ENCODE measurements at regions not wholly inside any gene's neighbourhood (a gene's known extent, or its start where the extent isn't known, plus 50 kb on each side); places are given as distances from the start of the nearest gene placed in this dataset.
A peak's percentile ranks its signal among the peaks of the same experiment; 100 is the strongest.

GRCh38 chr3:137202941-137203340, 245.2 kb downstream of the IL20RB start:
- no peaks in the 10 kb centered on the region for H3K9me3 ChIP-seq (ENCODE audit: low read length)
- POLR2A ChIA-PET: no interaction called here
- intact Hi-C loops (cut with micrococcal nuclease; ENCODE audit: unreplicated experiment) (no loop called here), in situ Hi-C loops (cut with HindIII; ENCODE audit: extremely low pct_ligation_motif_present, low pct_unique_long_range_greater_than_20kb) (no loop called here)
- peak; percentile 43; the same call in 2 of the 3 replicates for ATAC-seq
- no peaks in the 10 kb centered on the region for H3K27me3 ChIP-seq (ENCODE audit: control insufficient read depth in 1 of 2, insufficient read depth in 2 of 2, low read length in 2 of 2)
- BruUV-seq (replicated peaks): no TSS peak
- no peaks in the 10 kb centered on the region for H3K4me1 ChIP-seq (ENCODE audit: insufficient read depth, low read length)
- FAIRE-seq: no peak
- H3K9ac ChIP-seq (ENCODE audit: insufficient read depth, low read depth, low read length): no peak overlapping the region
- no peaks in the 10 kb centered on the region for H3K79me2 ChIP-seq (ENCODE audit: insufficient read depth, low read length)
- no peak overlapping the region for H3K4me2 ChIP-seq (ENCODE audit: low read depth, low read length)
- TF ChIP-seq ZNF264 (CRISPR knock-in tag; IDR thresholded peaks at IDR 0.05): no peak
- no peak for TF ChIP-seq NR2F6 (IDR thresholded peaks at IDR 0.05)
- TF ChIP-seq NR2F6 (CRISPR knock-in tag; IDR thresholded peaks at IDR 0.05): 0 out of 2 replicates have a peak, but pooled peaks have one; percentile 30
- 0 out of 2 replicates have a peak, but pooled peaks have one; percentile 58 for TF ChIP-seq MTF1 (CRISPR knock-in tag; IDR thresholded peaks at IDR 0.05)
- peak; percentile 65; the same call in 1 of the 2 replicates for TF ChIP-seq RARA (CRISPR knock-in tag; IDR thresholded peaks at IDR 0.05)
- no peak overlapping the region for H2AFZ ChIP-seq (ENCODE audit: low read length)
- no peak overlapping the region for H3K4me3 ChIP-seq (replicated peaks in 1 of 3; ENCODE audit: insufficient read depth in 1 of 3, low read depth in 2 of 3, low read length in 3 of 3)
- no peaks in the 10 kb centered on the region for H3K36me3 ChIP-seq (replicated peaks in 1 of 2; ENCODE audit: control insufficient read depth in 1 of 2, insufficient read depth in 2 of 2, low read length in 2 of 2)
- no peak overlapping the region for H3K27ac ChIP-seq (ENCODE audit: extremely low read length, insufficient read depth, low read length)
- H4K20me1 ChIP-seq (ENCODE audit: insufficient read depth, low read length): no peaks in the 10 kb centered on the region
- WGBS (ENCODE audit: low lambda C conversion rate): 8% methylated on average over 5 of the region's 5 CpGs
- CTCF ChIA-PET (ENCODE audit: low intra/inter-chr PET ratio, low total read pairs): no interaction called here
- peak; percentile 18 for DNase-seq (ENCODE audit: low spot score)

GRCh38 chr3:137204409-137204808, 246.6 kb downstream of the IL20RB start:
- no peak for TF ChIP-seq SOX13 (IDR thresholded peaks at IDR 0.05)
- TF ChIP-seq SOX13 (CRISPR knock-in tag; conservative IDR thresholded peaks at IDR 0.05 in 1 of 2, IDR thresholded peaks at IDR 0.05 in 1 of 2): no peak
- TF ChIP-seq ZNF512B (CRISPR knock-in tag; IDR thresholded peaks at IDR 0.05; ENCODE audit: borderline replicate concordance): no peak
- TF ChIP-seq NCOA1 (CRISPR knock-in tag; IDR thresholded peaks at IDR 0.05): no peak
- no peak for TF ChIP-seq PRDM10 (CRISPR knock-in tag; IDR thresholded peaks at IDR 0.05; ENCODE audit: low read depth)
- TF ChIP-seq ZNF746 (CRISPR knock-in tag; IDR thresholded peaks at IDR 0.05): no peak

More at GRCh38 chr3:137204409-137204808, 246.6 kb downstream of the IL20RB start:
- no peak overlapping the region for H3K4me2 ChIP-seq (ENCODE audit: low read depth, low read length)
- no peaks in the 10 kb centered on the region for H3K36me3 ChIP-seq (replicated peaks in 1 of 2; ENCODE audit: control insufficient read depth in 1 of 2, insufficient read depth in 2 of 2, low read length in 2 of 2)
- H3K9me3 ChIP-seq (ENCODE audit: low read length): no peaks in the 10 kb centered on the region
- in situ Hi-C loops (cut with HindIII; ENCODE audit: extremely low pct_ligation_motif_present, low pct_unique_long_range_greater_than_20kb) (no loop called here), intact Hi-C loops (cut with micrococcal nuclease; ENCODE audit: unreplicated experiment) (no loop called here)
- H4K20me1 ChIP-seq (ENCODE audit: insufficient read depth, low read length): no peaks in the 10 kb centered on the region
- FAIRE-seq: no peak
- ChIA-PET POLR2A (no interaction called here), CTCF (ENCODE audit: low intra/inter-chr PET ratio, low total read pairs) (no interaction called here)
- H3K4me1 ChIP-seq (ENCODE audit: insufficient read depth, low read length): no peaks in the 10 kb centered on the region
- no peaks in the 10 kb centered on the region for H3K79me2 ChIP-seq (ENCODE audit: insufficient read depth, low read length)
- H3K27ac ChIP-seq (ENCODE audit: extremely low read length, insufficient read depth, low read length): no peak overlapping the region
- H2AFZ ChIP-seq (ENCODE audit: low read length): no peak overlapping the region
- no TSS peak for BruUV-seq (replicated peaks)
- no peak for DNase-seq (ENCODE audit: low spot score)
- H3K27me3 ChIP-seq (ENCODE audit: control insufficient read depth in 1 of 2, insufficient read depth in 2 of 2, low read length in 2 of 2): no peaks in the 10 kb centered on the region
- no peak overlapping the region for H3K9ac ChIP-seq (ENCODE audit: insufficient read depth, low read depth, low read length)
- no peak overlapping the region for H3K4me3 ChIP-seq (replicated peaks in 1 of 3; ENCODE audit: insufficient read depth in 1 of 3, low read depth in 2 of 3, low read length in 3 of 3)
- 0% methylated on average over 3 of the region's 3 CpGs for WGBS (ENCODE audit: low lambda C conversion rate)
- ATAC-seq: no peak

Measured in HepG2 (cell line).